Fibroblast of lung (primary cell): ENCODE measurements at regions not wholly inside any gene's neighbourhood (a gene's known extent, or its start where the extent isn't known, plus 50 kb on each side); places are given as distances from the start of the nearest gene placed in this dataset.

ENCODE experiments used
- EZH2 ChIP-seq: IDR thresholded peaks from 2 replicates; pipeline ENCODE4 v1.5.1; 2012; ENCODE audit warnings: low read length, control low read depth, mild to moderate bottlenecking; ENCODE audit errors: missing control alignments
- TF ChIP-seq, protein P1 (sequence below), 2 donors: IDR thresholded peaks in 1 of 2; conservative IDR thresholded peaks in 1 of 2; 1 replicate in 1 of 2; 2 replicates in 1 of 2; pipeline ENCODE4 v1.5.1; 2011 to 2012; ENCODE audit warnings: low read length in 2 of 2, control low read depth in 1 of 2, inconsistent platforms in 1 of 2, low read depth in 1 of 2, mild to moderate bottlenecking in 1 of 2

DNA sequence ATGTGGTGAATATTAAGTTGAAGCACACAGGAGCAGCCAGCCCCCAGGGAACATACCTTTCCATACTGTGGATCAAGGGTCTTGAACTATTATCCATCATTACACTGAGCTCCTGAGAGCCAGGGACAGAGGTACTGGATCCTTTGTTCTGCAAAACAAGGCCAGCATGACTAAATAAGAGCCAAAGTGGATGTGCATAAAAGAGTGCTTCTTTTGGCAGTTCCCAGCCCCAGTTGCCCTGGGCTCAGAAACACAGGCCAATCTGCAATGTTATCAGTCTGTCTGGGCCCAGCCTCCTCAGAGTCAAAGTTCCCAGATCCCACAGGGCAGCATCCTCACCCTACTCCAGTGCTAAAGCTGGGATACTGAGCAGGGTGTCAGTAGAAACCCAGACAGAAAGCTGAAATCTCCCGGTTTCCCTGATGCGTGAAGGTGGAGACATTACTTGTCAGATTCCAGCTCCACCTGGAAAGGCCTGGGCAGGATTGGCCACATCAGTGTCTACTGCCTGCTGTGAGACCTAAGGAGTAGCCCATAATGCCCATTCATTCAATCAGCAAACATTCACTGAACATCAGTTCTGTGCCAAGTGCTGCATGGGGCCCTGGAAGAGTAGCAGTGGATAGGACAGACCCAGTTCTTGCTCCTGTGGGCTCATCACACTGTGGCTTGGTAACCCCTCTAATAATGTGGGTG is 342.7 kb downstream of the CXCL12 start:
- TF ChIP-seq, protein P1, sequence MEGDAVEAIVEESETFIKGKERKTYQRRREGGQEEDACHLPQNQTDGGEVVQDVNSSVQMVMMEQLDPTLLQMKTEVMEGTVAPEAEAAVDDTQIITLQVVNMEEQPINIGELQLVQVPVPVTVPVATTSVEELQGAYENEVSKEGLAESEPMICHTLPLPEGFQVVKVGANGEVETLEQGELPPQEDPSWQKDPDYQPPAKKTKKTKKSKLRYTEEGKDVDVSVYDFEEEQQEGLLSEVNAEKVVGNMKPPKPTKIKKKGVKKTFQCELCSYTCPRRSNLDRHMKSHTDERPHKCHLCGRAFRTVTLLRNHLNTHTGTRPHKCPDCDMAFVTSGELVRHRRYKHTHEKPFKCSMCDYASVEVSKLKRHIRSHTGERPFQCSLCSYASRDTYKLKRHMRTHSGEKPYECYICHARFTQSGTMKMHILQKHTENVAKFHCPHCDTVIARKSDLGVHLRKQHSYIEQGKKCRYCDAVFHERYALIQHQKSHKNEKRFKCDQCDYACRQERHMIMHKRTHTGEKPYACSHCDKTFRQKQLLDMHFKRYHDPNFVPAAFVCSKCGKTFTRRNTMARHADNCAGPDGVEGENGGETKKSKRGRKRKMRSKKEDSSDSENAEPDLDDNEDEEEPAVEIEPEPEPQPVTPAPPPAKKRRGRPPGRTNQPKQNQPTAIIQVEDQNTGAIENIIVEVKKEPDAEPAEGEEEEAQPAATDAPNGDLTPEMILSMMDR (conservative IDR thresholded peaks at IDR 0.05 in 1 of 2, IDR thresholded peaks at IDR 0.05 in 1 of 2; ENCODE audit: low read depth in 1 of 2, low read length in 2 of 2), result no peak
- no peak for TF ChIP-seq EZH2
